Stimulated activated CD4-positive, alpha-beta T cell treated with anti-CD3 and anti-CD28 coated beads, Interleukin-2, amount 100 ng/mL, for 24 hours (primary cell): ENCODE measurements at regions not wholly inside any gene's neighbourhood (a gene's known extent, or its start where the extent isn't known, plus 50 kb on each side); places are given as distances from the start of the nearest gene placed in this dataset.

Source experiments
- DNase-seq, 2 donors: peaks; one replicate each; pipeline ENCODE4 v3.0.0-alpha.2; 2020

DNA sequence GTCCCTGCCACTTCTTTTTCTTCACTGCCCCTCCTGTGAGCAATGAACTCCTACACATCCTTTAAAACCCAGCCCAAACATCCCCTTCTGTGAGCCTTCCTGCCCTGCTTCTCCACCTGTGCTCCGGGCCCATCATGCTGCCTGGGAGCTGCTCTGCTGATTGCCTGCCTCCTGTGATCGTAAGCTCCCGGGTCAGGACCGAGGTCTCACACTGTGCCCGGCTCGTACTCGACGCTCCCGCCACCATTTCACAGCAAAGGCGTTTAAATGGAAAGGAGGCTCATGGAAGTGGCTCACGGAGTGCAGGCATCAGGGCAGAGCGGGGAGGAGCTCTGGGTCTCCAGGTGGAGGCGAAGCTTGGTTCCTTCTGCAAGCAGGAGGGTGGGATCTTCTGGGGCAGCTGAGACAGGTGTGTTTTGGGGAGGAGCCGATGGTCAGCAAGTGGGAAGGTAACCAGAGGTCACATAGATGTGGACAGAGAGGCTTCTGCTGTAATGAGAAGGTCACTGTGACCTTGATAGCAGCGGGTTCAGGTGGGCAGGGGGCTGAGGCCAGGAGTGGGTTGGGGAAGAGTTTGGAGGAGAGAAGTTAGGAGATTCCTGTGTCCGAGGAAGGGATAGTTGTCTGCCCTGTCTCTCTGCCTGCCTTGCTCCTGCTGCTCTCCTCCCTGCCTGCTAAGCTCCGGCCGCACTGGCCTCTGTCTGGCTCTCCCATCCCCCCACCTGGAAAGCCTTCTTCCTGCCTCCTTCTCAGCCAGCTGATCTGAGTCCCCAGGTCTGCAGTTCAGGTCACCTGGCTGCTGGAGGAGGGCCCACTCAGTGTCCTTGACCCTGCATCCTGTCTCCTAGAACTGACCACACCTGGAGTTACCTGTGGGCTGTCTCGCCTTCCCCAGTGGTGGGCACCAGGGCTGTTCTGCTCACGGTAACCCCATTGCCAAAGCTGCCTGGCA is 52.7 kb upstream of the FRMD1 start:
- DNase-seq: no peak

DNA sequence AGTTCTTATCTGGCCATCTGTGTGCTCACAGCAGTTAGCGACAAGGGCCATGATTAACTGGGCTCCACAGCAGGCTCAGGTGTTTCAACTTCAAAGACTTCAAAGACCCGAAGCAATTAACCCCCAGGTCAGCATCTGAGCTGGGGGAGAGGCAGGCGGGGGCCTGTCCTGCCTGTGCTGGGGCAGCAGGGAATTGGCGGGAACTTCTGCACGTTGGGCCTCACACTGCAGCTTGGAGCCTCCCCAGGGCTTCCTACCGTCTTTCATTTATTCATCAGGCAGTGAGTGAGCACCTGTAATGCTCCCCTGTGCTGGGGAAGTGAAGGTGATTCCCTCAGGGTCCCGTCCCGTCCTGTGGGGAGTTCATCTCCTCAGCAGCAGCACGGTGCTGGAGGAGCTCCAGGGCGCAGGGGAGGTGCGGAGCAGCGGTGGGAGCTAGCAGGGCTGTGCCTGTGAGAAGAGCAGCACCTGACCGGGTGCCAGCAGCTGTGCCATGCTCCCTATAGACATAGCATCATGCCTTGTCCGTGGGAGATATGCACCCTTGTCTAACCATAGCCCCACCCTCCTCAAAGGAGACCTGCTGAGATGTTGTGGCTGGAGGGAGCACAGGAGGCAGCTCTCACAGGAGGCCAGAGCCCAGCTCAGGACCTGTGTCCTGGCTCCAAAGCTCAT is 51.8 kb upstream of the FRMD1 start:
- DNase-seq: no peak

DNA sequence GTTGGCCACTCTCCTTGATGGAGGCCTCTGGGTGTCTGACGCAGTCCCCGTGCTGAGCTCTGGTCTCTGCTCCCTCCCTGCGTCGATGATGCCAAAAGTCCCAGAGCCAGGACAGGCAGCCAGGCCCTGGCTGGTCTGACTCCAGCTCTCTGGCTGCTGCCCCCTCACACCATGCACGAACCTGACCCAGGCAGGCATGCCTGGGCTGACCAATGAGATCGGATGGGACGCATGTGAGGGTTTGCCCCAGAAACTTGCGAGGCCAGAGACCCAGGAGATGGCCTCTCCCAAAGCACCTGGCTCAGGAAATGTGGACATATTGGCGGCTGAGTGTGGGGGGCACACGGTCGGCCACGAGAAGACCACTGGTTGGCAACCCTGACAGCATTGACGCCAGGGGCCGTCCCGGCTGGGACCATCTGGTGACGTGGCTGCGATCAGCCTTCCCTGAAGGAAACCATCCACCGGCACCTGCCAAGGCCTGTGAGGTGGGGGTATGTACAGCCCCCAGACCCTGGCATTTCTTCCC is 51.2 kb upstream of the FRMD1 start:
- DNase-seq: no peak

DNA sequence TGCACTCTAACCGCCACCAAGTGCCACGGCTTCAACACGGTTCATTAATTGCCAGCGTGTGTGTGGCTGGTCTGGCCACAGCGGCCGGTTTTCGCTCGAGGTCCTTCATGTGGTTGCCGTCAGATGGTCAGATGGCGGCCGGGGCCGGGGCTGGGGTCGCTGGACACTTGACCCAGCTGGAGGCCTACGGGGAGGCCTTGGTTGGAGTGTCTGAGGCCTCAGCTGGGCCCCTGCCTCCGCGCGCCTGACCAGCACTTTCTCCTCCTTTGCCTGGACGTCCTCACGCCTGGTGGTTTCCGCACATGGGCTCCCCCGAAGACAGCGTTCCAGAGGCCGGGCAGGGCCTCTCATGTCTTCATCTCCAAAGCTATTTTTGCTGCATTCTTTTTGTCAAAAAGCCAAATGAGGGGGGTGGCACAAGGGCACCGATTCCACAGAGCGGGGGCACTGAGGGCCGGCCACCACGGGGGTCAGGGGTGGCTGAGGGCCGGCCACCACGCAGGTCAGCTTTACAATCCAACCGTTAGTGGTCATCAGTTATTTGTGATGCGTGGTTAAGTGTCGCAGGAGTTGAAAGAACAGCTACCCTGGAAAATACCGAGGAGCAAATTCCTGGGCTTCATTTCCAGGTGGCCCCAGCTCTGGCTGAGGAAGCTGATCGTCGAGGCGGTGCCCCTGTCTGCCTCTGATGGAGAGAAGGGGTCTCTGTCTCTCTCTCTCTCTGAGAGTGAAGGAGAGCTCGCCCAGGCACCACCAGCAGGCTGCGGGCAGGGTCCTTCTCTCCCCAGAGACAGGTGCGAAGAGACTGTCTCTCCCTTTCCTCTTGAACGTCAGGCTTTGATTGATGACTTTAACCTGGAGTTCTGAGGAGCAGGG is 50.5 kb upstream of the FRMD1 start:
- no peak for DNase-seq

DNA sequence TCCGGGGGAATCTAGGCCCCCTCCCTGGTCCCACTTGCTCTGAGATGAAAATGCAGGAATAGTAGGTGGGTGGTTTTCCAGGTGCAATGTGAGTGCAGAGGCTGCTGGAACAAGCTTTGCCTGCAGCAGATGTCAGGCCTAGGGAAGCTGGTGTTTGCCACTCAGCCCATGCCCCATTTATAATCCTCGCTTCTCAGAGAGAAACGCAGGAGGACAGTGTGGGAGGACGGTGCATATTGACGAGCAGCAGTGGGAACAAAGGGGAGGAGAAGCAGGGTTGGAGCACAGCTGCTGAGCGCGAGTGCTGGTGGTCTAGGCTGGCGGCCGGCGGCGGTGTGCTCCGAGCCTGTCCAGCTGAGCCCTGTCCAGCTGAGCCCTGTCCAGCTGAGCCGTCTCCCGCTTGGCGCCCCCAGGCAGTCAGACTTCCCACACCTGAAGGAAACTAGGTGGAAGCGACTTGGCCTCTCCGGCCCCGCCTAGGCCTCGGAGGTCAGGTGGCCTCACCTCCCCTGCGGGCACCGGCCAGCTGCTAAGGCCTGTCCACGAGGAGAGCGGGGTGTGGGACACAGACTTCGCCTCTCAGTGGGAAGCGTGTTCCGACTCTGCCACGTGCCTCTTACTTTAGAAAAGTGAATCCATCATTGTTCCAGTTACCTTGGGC is 49.7 kb upstream of the FRMD1 start:
- DNase-seq: no peak
